ENCODE measurements at regions not wholly inside any gene's neighbourhood (a gene's known extent, or its start where the extent isn't known, plus 50 kb on each side); places are given as distances from the start of the nearest gene placed in this dataset.

DNA sequence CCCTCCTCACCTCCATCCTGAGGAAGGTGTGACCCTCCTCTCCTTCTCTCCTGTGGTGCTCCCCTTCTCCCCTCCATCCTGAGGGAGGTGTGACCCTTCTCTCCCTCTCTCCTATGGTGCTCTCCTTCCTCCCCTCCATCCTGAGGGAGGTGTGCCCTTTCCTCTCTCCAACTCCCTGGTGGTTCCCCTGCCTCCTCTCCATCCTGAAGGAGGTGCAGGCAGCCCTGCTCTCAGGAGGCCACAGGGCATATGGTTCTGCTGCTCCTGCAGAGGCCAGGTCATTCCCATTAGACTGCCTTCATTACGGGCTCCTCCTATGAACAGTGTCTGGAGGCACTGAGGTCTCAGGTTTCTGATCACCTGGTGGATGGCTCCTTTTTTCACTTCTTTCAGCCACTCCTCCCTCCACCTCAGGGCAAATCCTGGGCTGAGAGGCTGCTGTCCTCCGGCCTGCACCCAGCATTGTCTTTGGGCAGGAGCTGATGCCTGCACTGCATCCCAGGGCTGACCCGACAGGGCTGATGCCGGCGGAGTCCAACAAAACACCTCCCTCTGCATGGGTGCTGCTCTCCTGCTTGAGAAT, 197.1 kb downstream of the MED10 start:
- TF ChIP-seq, protein P1, sequence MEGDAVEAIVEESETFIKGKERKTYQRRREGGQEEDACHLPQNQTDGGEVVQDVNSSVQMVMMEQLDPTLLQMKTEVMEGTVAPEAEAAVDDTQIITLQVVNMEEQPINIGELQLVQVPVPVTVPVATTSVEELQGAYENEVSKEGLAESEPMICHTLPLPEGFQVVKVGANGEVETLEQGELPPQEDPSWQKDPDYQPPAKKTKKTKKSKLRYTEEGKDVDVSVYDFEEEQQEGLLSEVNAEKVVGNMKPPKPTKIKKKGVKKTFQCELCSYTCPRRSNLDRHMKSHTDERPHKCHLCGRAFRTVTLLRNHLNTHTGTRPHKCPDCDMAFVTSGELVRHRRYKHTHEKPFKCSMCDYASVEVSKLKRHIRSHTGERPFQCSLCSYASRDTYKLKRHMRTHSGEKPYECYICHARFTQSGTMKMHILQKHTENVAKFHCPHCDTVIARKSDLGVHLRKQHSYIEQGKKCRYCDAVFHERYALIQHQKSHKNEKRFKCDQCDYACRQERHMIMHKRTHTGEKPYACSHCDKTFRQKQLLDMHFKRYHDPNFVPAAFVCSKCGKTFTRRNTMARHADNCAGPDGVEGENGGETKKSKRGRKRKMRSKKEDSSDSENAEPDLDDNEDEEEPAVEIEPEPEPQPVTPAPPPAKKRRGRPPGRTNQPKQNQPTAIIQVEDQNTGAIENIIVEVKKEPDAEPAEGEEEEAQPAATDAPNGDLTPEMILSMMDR (IDR thresholded peaks at IDR 0.05; ENCODE audit: low read depth, low read length): no peak
- no peak for DNase-seq (ENCODE audit: extremely low read depth, low read depth)

DNA sequence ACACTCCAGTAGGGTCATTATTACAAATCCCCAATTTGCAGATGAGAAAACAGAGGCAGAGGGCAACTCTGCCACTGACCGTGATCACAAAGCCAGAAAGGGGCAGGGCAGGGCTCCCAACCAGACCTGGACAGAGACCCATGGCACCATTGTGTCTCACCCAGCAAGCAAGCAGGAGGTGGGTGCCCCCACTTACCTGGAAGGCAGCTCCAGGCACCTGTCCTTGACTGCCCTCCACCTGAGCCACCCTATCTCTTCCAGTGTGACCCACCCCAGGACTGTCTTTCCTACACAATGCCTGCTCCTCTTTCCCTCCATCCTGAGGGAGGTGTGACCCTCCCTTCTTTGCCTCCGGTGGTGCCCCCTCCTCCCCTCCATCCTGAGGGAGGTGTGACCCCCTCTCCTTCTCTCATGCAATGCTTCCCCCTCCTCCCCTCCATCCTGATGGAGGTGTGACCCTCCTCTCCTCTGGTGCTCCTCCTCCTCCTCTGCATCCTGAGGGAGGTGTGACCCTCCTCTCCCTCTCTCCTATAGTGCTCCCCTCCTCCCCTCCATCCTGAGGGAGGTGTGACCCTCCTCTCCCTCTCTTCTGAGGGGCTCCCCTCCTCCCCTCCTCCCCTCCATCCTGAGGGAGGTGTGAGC, 198.0 kb downstream of the MED10 start:
- TF ChIP-seq, protein P1 (IDR thresholded peaks at IDR 0.05; ENCODE audit: low read depth, low read length): no peak

DNA sequence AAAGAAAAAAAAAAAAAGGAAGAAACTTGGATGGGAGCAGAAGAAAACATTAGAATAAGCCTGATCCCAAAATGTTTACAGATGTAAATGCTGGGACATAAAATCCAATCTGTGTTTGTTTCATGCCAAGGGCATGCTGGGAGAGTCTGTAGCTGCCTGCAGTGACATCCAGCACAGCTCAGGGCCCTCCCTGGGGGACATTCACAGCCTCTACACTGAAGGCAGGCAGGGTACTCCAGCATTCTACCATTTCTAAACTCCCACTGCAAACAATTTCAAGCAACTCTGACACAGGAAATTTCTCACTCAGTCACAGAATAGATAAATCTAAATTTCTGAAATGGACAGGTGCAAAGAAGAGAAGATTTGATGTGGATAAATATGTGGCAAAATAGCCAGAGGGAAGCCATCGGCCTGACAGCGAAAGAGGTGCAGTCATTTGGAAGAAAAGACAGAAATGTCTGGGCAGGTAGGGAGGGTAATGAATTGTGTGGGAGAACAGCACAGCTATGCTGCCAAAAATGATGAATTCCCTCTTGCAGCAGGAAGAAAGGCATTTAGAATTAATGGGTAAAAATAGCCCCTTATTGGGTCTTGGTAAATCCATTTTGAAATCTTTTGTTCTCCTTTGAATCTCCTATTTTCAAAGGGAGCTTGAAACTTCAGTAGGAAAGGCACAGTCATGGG, 199.4 kb downstream of the MED10 start:
- TF ChIP-seq, protein P1 (IDR thresholded peaks at IDR 0.05; ENCODE audit: low read depth, low read length): no peak
- no peak for DNase-seq (ENCODE audit: extremely low read depth, low read depth)

More for the DNA sequence above, 198.0 kb downstream of the MED10 start:
- no peak for DNase-seq (ENCODE audit: extremely low read depth, low read depth)

DNA sequence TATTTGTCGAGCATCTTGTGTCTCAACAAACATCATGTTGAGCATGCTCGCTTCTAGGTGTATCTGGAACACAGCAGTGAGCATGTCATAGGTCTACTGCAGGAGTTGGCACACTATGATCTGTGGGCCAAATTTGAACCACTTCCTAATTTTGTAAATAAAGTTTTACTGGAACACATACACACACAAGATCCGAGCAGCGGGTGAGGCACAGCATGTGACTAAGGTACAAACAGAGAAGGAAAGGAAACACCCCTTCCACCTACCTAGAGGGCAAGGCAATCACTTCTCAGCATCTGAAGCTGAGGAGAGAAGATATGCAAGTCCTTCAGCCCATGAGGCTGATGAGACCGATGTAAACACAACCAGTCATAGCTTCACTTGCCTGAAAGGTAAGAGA, 200.4 kb downstream of the MED10 start:
- TF ChIP-seq, protein P1 (IDR thresholded peaks at IDR 0.05; ENCODE audit: low read depth, low read length): no peak

DNA sequence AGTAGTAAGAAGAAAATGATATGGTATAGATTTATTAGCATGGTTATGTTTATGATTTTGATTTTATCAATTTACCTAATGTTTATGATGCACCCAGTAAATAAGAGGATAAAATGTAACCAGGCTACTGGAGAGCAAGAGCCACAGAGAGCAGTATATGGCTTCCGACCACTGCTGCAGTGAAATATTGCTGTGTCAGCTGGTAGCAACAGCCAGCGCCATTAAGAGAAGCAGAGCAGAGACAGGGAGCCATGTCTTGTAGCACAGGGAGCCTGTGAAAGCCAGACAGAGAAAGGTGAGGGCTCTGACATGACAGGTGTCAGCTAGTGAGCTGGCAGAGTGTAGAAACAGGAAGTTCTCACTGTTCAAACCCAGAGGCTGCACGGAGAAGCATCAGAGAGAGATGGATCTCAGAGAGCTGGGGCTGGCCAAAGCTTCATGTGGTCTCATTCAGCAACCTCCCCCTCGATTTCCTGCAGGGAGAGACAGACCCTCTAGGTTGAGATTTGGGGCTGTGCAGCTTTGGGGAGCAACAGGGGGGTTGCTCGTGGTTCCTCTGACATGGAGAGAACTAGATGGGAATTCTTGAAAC, 202.1 kb downstream of the MED10 start:
- TF ChIP-seq, protein P1 (IDR thresholded peaks at IDR 0.05; ENCODE audit: low read depth, low read length): no peak
- DNase-seq (ENCODE audit: extremely low read depth, low read depth): no peak

More for the DNA sequence above, 200.4 kb downstream of the MED10 start:
- DNase-seq (ENCODE audit: extremely low read depth, low read depth): no peak

DNA sequence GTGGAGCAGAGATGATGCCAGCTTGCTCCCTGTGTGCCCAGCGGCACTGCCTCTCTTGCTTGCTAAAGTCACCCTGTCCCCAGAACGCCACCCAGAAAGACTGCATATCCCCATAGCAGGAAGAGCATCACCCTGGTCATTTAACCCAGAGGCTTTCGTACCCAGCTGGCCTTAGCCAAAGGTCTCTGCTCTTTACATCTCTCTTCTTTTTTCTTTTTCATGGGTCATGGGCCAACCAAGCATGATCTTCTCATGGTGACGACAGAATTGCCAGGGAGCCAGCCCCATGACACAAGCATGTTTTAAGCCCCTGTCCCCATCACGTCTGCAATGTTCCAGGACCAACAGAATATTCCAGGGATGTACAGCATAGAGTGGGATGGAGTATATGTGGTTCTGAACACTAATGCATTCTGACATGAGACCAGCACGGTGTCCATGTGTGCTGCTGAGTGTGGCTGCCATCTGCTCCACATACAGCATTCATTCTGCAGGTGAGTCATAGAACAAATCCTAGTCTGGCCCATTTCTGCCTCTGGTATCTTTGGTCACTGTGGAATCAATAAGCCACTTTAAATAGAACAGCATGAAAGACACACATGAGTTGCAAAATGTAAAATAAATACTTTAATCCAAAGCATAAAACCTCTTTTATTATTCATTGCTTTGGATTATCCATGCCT, 203.0 kb downstream of the MED10 start:
- DNase-seq (ENCODE audit: extremely low read depth, low read depth): no peak
- TF ChIP-seq, protein P1 (IDR thresholded peaks at IDR 0.05; ENCODE audit: low read depth, low read length): no peak
